Colon (tissue), 2 donors: ENCODE measurements at regions not wholly inside any gene's neighbourhood (a gene's known extent, or its start where the extent isn't known, plus 50 kb on each side); places are given as distances from the start of the nearest gene placed in this dataset.

Experiments
- FAIRE-seq: peaks from 2 replicates; lab custom pipeline; 2012; peaks lifted over from hg19 to GRCh38; lab: Jason Lieb, UNC
- donor health status: control.
- donor health status: control.

- no peak for FAIRE-seq
These were observed 69.1 kb downstream of the MBL2 start for GRCh38 chr10:52703451-52703850.

GRCh38 chr10:52703898-52704297 is 68.7 kb downstream of the MBL2 start:
- no peak for FAIRE-seq

GRCh38 chr10:52706332-52707070 is 66.1 kb downstream of the MBL2 start:
- FAIRE-seq = no peak
